Lung (tissue), 11 donors: ENCODE measurements at regions not wholly inside any gene's neighbourhood (a gene's known extent, or its start where the extent isn't known, plus 50 kb on each side); places are given as distances from the start of the nearest gene placed in this dataset.

Experiments
- ATAC-seq: fragments of 200-7000 bp; cut with Tn5 transposase; one replicate; pipeline ENCODE4 v1.9.1; 2020; ENCODE audit warnings: moderate number of reproducible peaks; ENCODE audit not compliant: insufficient read depth, low FRiP score
- DNase-seq, 3 donors: peaks; one replicate each; pipeline ENCODE4 v3.0.0-alpha.2; 2013 to 2017
- H3K27ac ChIP-seq, 2 donors: one replicate each; pipeline ENCODE4 v1.5.1; 2013; ENCODE audit warnings: mild to moderate bottlenecking in 2 of 2, moderate library complexity in 2 of 2, control low read depth in 1 of 2, inconsistent platforms in 1 of 2, low read depth in 1 of 2, low read length in 1 of 2
- H3K27me3 ChIP-seq, 3 donors: one replicate each; pipeline ENCODE4 v1.5.1; 2013; ENCODE audit warnings: low read length in 2 of 3; ENCODE audit not compliant: control insufficient read depth in 3 of 3, insufficient read depth in 3 of 3
- H3K36me3 ChIP-seq, 4 donors: one replicate each; pipeline ENCODE4 v1.5.1; 2013; ENCODE audit warnings: low read length in 4 of 4, mild to moderate bottlenecking in 1 of 4, moderate library complexity in 1 of 4; ENCODE audit not compliant: control insufficient read depth in 4 of 4, insufficient read depth in 4 of 4
- H3K4me1 ChIP-seq, 5 donors: one replicate each; pipeline ENCODE4 v1.5.1; 2013; ENCODE audit warnings: low read length in 5 of 5, mild to moderate bottlenecking in 2 of 5, moderate library complexity in 1 of 5; ENCODE audit not compliant: control insufficient read depth in 5 of 5, insufficient read depth in 5 of 5
- H3K4me3 ChIP-seq: one replicate; pipeline ENCODE4 v1.5.1; 2013; ENCODE audit warnings: mild to moderate bottlenecking, control low read depth, moderate library complexity
- H3K9ac ChIP-seq, 2 donors: one replicate each; pipeline ENCODE4 v1.5.1; 2013; ENCODE audit warnings: low read length in 2 of 2, control low read depth in 1 of 2; ENCODE audit not compliant: insufficient read depth in 1 of 2
- H3K9me3 ChIP-seq, 4 donors: one replicate each; pipeline ENCODE4 v1.5.1; 2013; ENCODE audit warnings: low read length in 3 of 4, mild to moderate bottlenecking in 1 of 4, moderate library complexity in 1 of 4; ENCODE audit not compliant: control insufficient read depth in 4 of 4, insufficient read depth in 3 of 4
- CTCF ChIP-seq: IDR thresholded peaks from 2 replicates; pipeline ENCODE4 v1.5.1; 2012; ENCODE audit warnings: mild to moderate bottlenecking; ENCODE audit errors: control extremely low read depth, extremely low read depth
- WGBS, 2 donors: extraction: QIAGEN DNeasy Blood & Tissue Kit; methylation state at CpG; one replicate each; pipeline ENCODE4 v1.1.7; 2013; 5-methylcytosine and 5-hydroxymethylcytosine counted together
- donor health status: control.
- donor health status: control.
- donor health status: Bipolar disorder and iron deficiency.
- donor health status: healthy.
- donor health status: DM: yes; HTN: yes; CAD: no.

- H3K9ac ChIP-seq, result no peak overlapping the region
- no peaks in the 10 kb centered on the region for H3K4me1 ChIP-seq
- H3K27ac ChIP-seq, result no peak overlapping the region
- H3K4me3 ChIP-seq, result no peak overlapping the region
- TF ChIP-seq CTCF, result no peak
- H3K27me3 ChIP-seq, result no peaks in the 10 kb centered on the region
- 79 to 80% methylated on average over 1 of the region's 1 CpG for WGBS, 2 donors
- H3K9me3 ChIP-seq, result no peaks in the 10 kb centered on the region
- H3K36me3 ChIP-seq, result no peaks in the 10 kb centered on the region
- DNase-seq (no peak), ATAC-seq (no peak)
Measured at GRCh38 chr16:72380283-72380682, 208.3 kb upstream of the PMFBP1 start.

- no peak for TF ChIP-seq CTCF
- Histone ChIP-seq H3K36me3 (no peaks in the 10 kb centered on the region), H3K9ac (no peak overlapping the region), H3K9me3 (no peaks in the 10 kb centered on the region), H3K4me1 (no peaks in the 10 kb centered on the region), H3K27ac (no peak overlapping the region), H3K27me3 (no peaks in the 10 kb centered on the region), H3K4me3 (no peak overlapping the region)
- no peak for DNase-seq
- 97 to 100% methylated on average over 2 of the region's 2 CpGs for WGBS, 2 donors
- ATAC-seq, result no peak
Measured at GRCh38 chr16:72373201-72373600, 201.2 kb upstream of the PMFBP1 start.

GRCh38 chr16:72372087-72373045 lies 200.4 kb upstream of the PMFBP1 start:
- H3K9ac ChIP-seq, result no peak overlapping the region
- H3K4me1 ChIP-seq, result no peaks in the 10 kb centered on the region
- DNase-seq (peak in 1 of 3 donors; percentile 6), ATAC-seq (no peak)
- WGBS, 2 donors, result 75 to 78% methylated on average over 15 of the region's 15 CpGs
- H3K4me3 ChIP-seq, result no peak overlapping the region
- no peaks in the 10 kb centered on the region for H3K27me3 ChIP-seq
- TF ChIP-seq CTCF, result no peak
- H3K27ac ChIP-seq, result no peak overlapping the region
- peaks cover 0 to under 1% (median 0%) of the 10 kb centered on the region in 4 donors for H3K9me3 ChIP-seq
- H3K36me3 ChIP-seq, result no peaks in the 10 kb centered on the region
